ENCODE measurements at regions not wholly inside any gene's neighbourhood (a gene's known extent, or its start where the extent isn't known, plus 50 kb on each side); places are given as distances from the start of the nearest gene placed in this dataset.

GRCh38 chr4:137125011-137125410, 407.3 kb downstream of the PCDH18 start:
- no peaks in the 10 kb centered on the region for H3K79me2 ChIP-seq (ENCODE audit: insufficient read depth, low read length)
- no peaks in the 10 kb centered on the region for H3K9me3 ChIP-seq (ENCODE audit: low read length)
- no peaks in the 10 kb centered on the region for H3K36me3 ChIP-seq (ENCODE audit: insufficient read depth, low read length)
- H4K20me1 ChIP-seq (ENCODE audit: insufficient read depth, low read length): no peaks in the 10 kb centered on the region
- H3K4me1 ChIP-seq (ENCODE audit: insufficient read depth, low read length, severe bottlenecking): no peaks in the 10 kb centered on the region
- no peaks in the 10 kb centered on the region for H3K9me2 ChIP-seq (ENCODE audit: low read depth, low read length)
- H3K27ac ChIP-seq (ENCODE audit: low read depth, low read length, poor library complexity, severe bottlenecking): no peak overlapping the region
- TF ChIP-seq CTCF (IDR thresholded peaks at IDR 0.05; ENCODE audit: low read length): no peak
- no peak for TF ChIP-seq EZH2 (IDR thresholded peaks at IDR 0.05; ENCODE audit: borderline replicate concordance, low read length)
- no peak overlapping the region for H2AFZ ChIP-seq (ENCODE audit: low read length)
- no peaks in the 10 kb centered on the region for H3F3A ChIP-seq (ENCODE audit: insufficient read depth, low read length)
- no peak overlapping the region for H3K4me3 ChIP-seq (ENCODE audit: low read depth, low read length, poor library complexity, severe bottlenecking)
- H3K27me3 ChIP-seq (ENCODE audit: insufficient read depth, low read length): no peaks in the 10 kb centered on the region
- H3K4me2 ChIP-seq (ENCODE audit: low read length): no peak overlapping the region
- H3K9ac ChIP-seq (ENCODE audit: low read length): no peak overlapping the region

GRCh38 chr4:137124278-137124932, 407.9 kb downstream of the PCDH18 start:
- Histone ChIP-seq H3K27me3 (ENCODE audit: insufficient read depth, low read length) (no peaks in the 10 kb centered on the region), H3K9me2 (ENCODE audit: low read depth, low read length) (no peaks in the 10 kb centered on the region), H4K20me1 (ENCODE audit: insufficient read depth, low read length) (no peaks in the 10 kb centered on the region), H3K9me3 (ENCODE audit: low read length) (no peaks in the 10 kb centered on the region), H3K4me2 (ENCODE audit: low read length) (no peak overlapping the region), H3F3A (ENCODE audit: insufficient read depth, low read length) (no peaks in the 10 kb centered on the region), H3K36me3 (ENCODE audit: insufficient read depth, low read length) (no peaks in the 10 kb centered on the region), H3K79me2 (ENCODE audit: insufficient read depth, low read length) (no peaks in the 10 kb centered on the region), H3K4me3 (ENCODE audit: low read depth, low read length, poor library complexity, severe bottlenecking) (no peak overlapping the region), H3K9ac (ENCODE audit: low read length) (no peak overlapping the region), H3K4me1 (ENCODE audit: insufficient read depth, low read length, severe bottlenecking) (no peaks in the 10 kb centered on the region), H2AFZ (ENCODE audit: low read length) (no peak overlapping the region), H3K27ac (ENCODE audit: low read depth, low read length, poor library complexity, severe bottlenecking) (no peak overlapping the region)
- TF ChIP-seq EZH2 (IDR thresholded peaks at IDR 0.05; ENCODE audit: borderline replicate concordance, low read length) (no peak), CTCF (IDR thresholded peaks at IDR 0.05; ENCODE audit: low read length) (peak; percentile 49)

GRCh38 chr4:137122876-137123275, 409.4 kb downstream of the PCDH18 start:
- no peak for TF ChIP-seq EZH2 (IDR thresholded peaks at IDR 0.05; ENCODE audit: borderline replicate concordance, low read length)
- no peak for TF ChIP-seq CTCF (IDR thresholded peaks at IDR 0.05; ENCODE audit: low read length)
- no peak overlapping the region for H2AFZ ChIP-seq (ENCODE audit: low read length)

More at GRCh38 chr4:137122876-137123275, 409.4 kb downstream of the PCDH18 start:
- Histone ChIP-seq H3F3A (ENCODE audit: insufficient read depth, low read length) (no peaks in the 10 kb centered on the region), H3K79me2 (ENCODE audit: insufficient read depth, low read length) (no peaks in the 10 kb centered on the region), H3K4me1 (ENCODE audit: insufficient read depth, low read length, severe bottlenecking) (no peaks in the 10 kb centered on the region), H3K4me2 (ENCODE audit: low read length) (no peak overlapping the region), H3K4me3 (ENCODE audit: low read depth, low read length, poor library complexity, severe bottlenecking) (no peak overlapping the region), H3K9me3 (ENCODE audit: low read length) (no peaks in the 10 kb centered on the region), H3K27ac (ENCODE audit: low read depth, low read length, poor library complexity, severe bottlenecking) (no peak overlapping the region), H3K9ac (ENCODE audit: low read length) (no peak overlapping the region), H3K27me3 (ENCODE audit: insufficient read depth, low read length) (no peaks in the 10 kb centered on the region), H3K9me2 (ENCODE audit: low read depth, low read length) (no peaks in the 10 kb centered on the region), H4K20me1 (ENCODE audit: insufficient read depth, low read length) (no peaks in the 10 kb centered on the region), H3K36me3 (ENCODE audit: insufficient read depth, low read length) (no peaks in the 10 kb centered on the region)

Measured in OCI-LY1 (cell line).